ENCODE measurements at regions not wholly inside any gene's neighbourhood (a gene's known extent, or its start where the extent isn't known, plus 50 kb on each side); places are given as distances from the start of the nearest gene placed in this dataset.

DNA sequence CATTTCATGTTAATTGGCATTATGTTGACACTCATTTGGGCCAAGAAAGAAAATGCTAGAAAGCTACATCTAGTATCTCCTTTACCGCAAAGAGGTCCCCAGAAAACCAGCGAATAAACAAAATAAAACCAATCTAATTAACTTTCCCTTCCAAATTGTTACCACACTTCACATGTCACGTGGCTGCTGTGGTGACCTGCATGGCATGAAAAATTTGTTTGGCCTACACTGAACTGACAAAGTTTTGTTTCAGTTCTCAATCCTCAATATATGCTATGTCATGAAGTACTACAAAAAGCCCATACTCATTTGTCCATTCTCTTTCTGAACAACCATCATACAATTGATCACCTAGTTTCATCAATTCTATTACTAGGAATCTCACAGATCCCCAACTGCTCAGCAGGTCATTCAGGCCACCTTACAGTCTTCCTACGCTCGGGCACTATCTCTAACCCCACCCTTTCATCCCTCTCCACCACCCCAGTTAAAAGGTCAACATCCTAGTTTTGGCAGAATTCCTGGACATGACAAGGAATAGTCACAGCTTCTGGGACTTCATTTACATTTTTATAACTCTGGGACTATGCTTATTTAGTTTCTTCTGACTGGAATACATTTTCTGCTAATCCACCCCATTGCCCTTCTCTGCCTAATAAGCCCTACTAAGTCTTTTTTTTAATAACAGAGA, 480.4 kb downstream of the IGSF11 start:
- H3K27me3 ChIP-seq, result no peaks in the 10 kb centered on the region
- H3K9me3 ChIP-seq, result no peaks in the 10 kb centered on the region
- intact Hi-C loops (cut with DNase I), result no loop called here
- no peak overlapping the region for H3K27ac ChIP-seq
- no peaks in the 10 kb centered on the region for H3K36me3 ChIP-seq
- no peak overlapping the region for H3K4me3 ChIP-seq
- TF ChIP-seq, protein P1, sequence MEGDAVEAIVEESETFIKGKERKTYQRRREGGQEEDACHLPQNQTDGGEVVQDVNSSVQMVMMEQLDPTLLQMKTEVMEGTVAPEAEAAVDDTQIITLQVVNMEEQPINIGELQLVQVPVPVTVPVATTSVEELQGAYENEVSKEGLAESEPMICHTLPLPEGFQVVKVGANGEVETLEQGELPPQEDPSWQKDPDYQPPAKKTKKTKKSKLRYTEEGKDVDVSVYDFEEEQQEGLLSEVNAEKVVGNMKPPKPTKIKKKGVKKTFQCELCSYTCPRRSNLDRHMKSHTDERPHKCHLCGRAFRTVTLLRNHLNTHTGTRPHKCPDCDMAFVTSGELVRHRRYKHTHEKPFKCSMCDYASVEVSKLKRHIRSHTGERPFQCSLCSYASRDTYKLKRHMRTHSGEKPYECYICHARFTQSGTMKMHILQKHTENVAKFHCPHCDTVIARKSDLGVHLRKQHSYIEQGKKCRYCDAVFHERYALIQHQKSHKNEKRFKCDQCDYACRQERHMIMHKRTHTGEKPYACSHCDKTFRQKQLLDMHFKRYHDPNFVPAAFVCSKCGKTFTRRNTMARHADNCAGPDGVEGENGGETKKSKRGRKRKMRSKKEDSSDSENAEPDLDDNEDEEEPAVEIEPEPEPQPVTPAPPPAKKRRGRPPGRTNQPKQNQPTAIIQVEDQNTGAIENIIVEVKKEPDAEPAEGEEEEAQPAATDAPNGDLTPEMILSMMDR (IDR thresholded peaks at IDR 0.05), result no peak
- no peak for TF ChIP-seq POLR2A (IDR thresholded peaks at IDR 0.05)
- 83% methylated on average over 5 of the region's 5 CpGs for WGBS, 2 donors
- no peak for DNase-seq
- H3K4me1 ChIP-seq, result no peaks in the 10 kb centered on the region

- no peak for DNase-seq
- intact Hi-C loops (cut with DNase I), result no loop called here
- Histone ChIP-seq H3K4me3 (no peak overlapping the region), H3K9me3 (no peaks in the 10 kb centered on the region), H3K4me1 (no peaks in the 10 kb centered on the region), H3K36me3 (no peaks in the 10 kb centered on the region), H3K27ac (no peak overlapping the region), H3K27me3 (no peaks in the 10 kb centered on the region)
- TF ChIP-seq POLR2A (IDR thresholded peaks at IDR 0.05), result no peak
- TF ChIP-seq, protein P1 (IDR thresholded peaks at IDR 0.05), result no peak
These were observed 477.7 kb downstream of the IGSF11 start for GRCh38 chr3:118556983-118557382.

DNA sequence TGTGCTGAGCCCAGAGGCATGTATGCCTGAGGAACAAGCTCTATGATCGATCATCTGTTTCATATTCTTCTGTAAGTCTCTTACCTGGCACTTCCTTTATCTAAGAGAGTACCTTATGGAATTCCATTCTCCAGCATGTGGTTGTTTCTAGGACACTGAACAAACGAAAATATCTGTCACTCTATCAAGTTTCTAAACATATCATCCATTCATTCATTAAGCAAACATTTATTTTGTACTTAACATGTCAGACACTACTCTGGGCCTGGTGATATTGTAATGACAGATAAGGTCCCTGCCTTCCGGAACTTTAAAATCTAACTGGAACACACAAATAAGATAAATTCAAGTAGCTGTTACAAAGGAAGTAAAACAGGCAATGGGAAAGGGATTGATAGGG, 477.1 kb downstream of the IGSF11 start:
- Histone ChIP-seq H3K36me3 (no peaks in the 10 kb centered on the region), H3K27me3 (no peaks in the 10 kb centered on the region), H3K27ac (no peak overlapping the region), H3K9me3 (no peaks in the 10 kb centered on the region), H3K4me3 (no peak overlapping the region), H3K4me1 (no peaks in the 10 kb centered on the region)
- WGBS, 2 donors, result 54 to 57% methylated on average over 3 of the region's 3 CpGs
- TF ChIP-seq, protein P1 (IDR thresholded peaks at IDR 0.05), result no peak
- TF ChIP-seq POLR2A (IDR thresholded peaks at IDR 0.05), result no peak
- intact Hi-C loops (cut with DNase I), result no loop called here
- DNase-seq, result no peak

DNA sequence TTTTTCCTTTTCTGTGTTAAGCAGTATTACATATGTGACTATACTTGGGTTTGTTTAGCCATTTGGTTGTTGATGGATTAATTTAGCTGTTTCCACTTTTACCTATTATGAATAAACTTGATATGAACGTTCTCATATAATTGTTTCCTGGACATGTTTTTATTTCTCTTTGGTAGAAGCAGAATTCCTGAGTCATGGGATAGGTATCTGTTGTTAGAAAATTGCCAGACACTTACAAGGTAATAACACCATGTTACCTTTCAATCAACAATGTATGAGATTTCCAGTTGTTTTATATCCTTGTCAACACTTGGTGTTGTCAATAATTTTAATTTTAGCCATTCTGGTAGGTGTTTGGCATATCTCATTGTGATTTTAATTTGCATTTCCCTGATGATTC, 475.4 kb downstream of the IGSF11 start:
- H3K36me3 ChIP-seq, result no peaks in the 10 kb centered on the region
- H3K27me3 ChIP-seq, result no peaks in the 10 kb centered on the region
- H3K4me1 ChIP-seq, result no peaks in the 10 kb centered on the region
- H3K9me3 ChIP-seq, result no peaks in the 10 kb centered on the region
- TF ChIP-seq, protein P1 (IDR thresholded peaks at IDR 0.05), result no peak
- TF ChIP-seq POLR2A (IDR thresholded peaks at IDR 0.05), result no peak
- intact Hi-C loops (cut with DNase I), result no loop called here
- DNase-seq, result no peak
- no peak overlapping the region for H3K27ac ChIP-seq
- no peak overlapping the region for H3K4me3 ChIP-seq
- WGBS, 2 donors, result 25% methylated on average over 1 of the region's 1 CpG

DNA sequence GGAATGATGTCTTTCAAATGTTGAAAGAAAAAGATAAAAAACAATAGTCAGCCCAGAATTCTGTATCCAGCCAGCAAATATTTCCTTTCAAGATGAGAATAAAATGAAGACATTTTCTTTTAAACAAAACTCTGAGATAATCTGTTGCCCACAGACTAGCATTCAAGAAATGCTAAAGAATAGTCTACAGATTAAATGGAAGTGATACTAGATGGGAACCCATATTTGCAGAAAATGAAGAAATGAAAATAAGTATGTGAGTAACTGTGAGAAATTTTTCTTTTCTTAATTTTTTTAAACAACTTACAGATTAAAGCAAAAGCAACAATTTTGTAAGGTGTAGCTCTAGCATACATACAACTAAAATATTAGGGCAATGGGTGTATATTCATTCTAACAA, 469.8 kb downstream of the IGSF11 start:
- no peaks in the 10 kb centered on the region for H3K36me3 ChIP-seq
- no peaks in the 10 kb centered on the region for H3K27me3 ChIP-seq
- DNase-seq, result no peak
- TF ChIP-seq, protein P1 (IDR thresholded peaks at IDR 0.05), result no peak
- TF ChIP-seq POLR2A (IDR thresholded peaks at IDR 0.05), result no peak
- intact Hi-C loops (cut with DNase I), result no loop called here
- no peak overlapping the region for H3K27ac ChIP-seq
- H3K4me3 ChIP-seq, result no peak overlapping the region
- no peaks in the 10 kb centered on the region for H3K4me1 ChIP-seq
- H3K9me3 ChIP-seq, result no peaks in the 10 kb centered on the region
